ENCODE measurements at regions not wholly inside any gene's neighbourhood (a gene's known extent, or its start where the extent isn't known, plus 50 kb on each side); places are given as distances from the start of the nearest gene placed in this dataset.
"Not testable (repeated sequence)": the region's sequence is repeated elsewhere in the genome, so short reads cannot be mapped to it uniquely, and the experiment has no call there.

GRCh38 chr4:179692222-179692621 lies 2250.0 kb upstream of the AGA start:
- no peak for DNase-seq (ENCODE audit: low read depth)

- DNase-seq (ENCODE audit: low read depth), result no peak
Measured at GRCh38 chr4:179695175-179695574, 2252.9 kb upstream of the AGA start.

- DNase-seq (ENCODE audit: low read depth), result no peak
Measured at GRCh38 chr4:179698321-179698720, 2256.1 kb upstream of the AGA start.

- no peak for DNase-seq (ENCODE audit: low read depth)
Measured at GRCh38 chr4:179709961-179710624, 2267.9 kb upstream of the AGA start.

- DNase-seq (ENCODE audit: low read depth), result no peak
Measured at GRCh38 chr4:179719766-179720450, 2277.7 kb upstream of the AGA start.

GRCh38 chr4:179726491-179726890 lies 2284.3 kb upstream of the AGA start:
- not testable (repeated sequence) for DNase-seq (ENCODE audit: low read depth)

- DNase-seq (ENCODE audit: low read depth), result no peak
Measured at GRCh38 chr4:179728305-179728704, 2286.1 kb upstream of the AGA start.

- not testable (repeated sequence) for DNase-seq (ENCODE audit: low read depth)
Measured at GRCh38 chr4:179736820-179737219, 2294.6 kb upstream of the AGA start.

GRCh38 chr4:179738822-179739221 lies 2296.6 kb upstream of the AGA start:
- DNase-seq (ENCODE audit: low read depth), result no peak

GRCh38 chr4:179747218-179747910 lies 2305.1 kb upstream of the AGA start:
- DNase-seq (ENCODE audit: low read depth), result no peak

- DNase-seq (ENCODE audit: low read depth), result no peak
Measured at GRCh38 chr4:179748837-179749236, 2306.6 kb upstream of the AGA start.

- DNase-seq (ENCODE audit: low read depth), result no peak
Measured at GRCh38 chr4:179750374-179750773, 2308.1 kb upstream of the AGA start.

GRCh38 chr4:179751669-179752068 lies 2309.4 kb upstream of the AGA start:
- no peak for DNase-seq (ENCODE audit: low read depth)

GRCh38 chr4:179755322-179755721 lies 2313.1 kb upstream of the AGA start:
- no peak for DNase-seq (ENCODE audit: low read depth)

GRCh38 chr4:179757641-179758040 lies 2315.4 kb upstream of the AGA start:
- DNase-seq (ENCODE audit: low read depth), result no peak

- no peak for DNase-seq (ENCODE audit: low read depth)
Measured at GRCh38 chr4:179762840-179763239, 2320.6 kb upstream of the AGA start.

- no peak for DNase-seq (ENCODE audit: low read depth)
Measured at GRCh38 chr4:179766938-179767337, 2324.7 kb upstream of the AGA start.

GRCh38 chr4:179768996-179769395 lies 2326.8 kb upstream of the AGA start:
- no peak for DNase-seq (ENCODE audit: low read depth)

- DNase-seq (ENCODE audit: low read depth), result no peak
Measured at GRCh38 chr4:179797738-179798137, 2355.5 kb upstream of the AGA start.

- no peak for DNase-seq (ENCODE audit: low read depth)
Measured at GRCh38 chr4:179803857-179804256, 2361.6 kb upstream of the AGA start.

GRCh38 chr4:179804440-179804839 lies 2362.2 kb upstream of the AGA start:
- DNase-seq (ENCODE audit: low read depth), result no peak

- DNase-seq (ENCODE audit: low read depth), result no peak
Measured at GRCh38 chr4:179817317-179817716, 2375.1 kb upstream of the AGA start.

GRCh38 chr4:179823342-179823741 lies 2381.1 kb upstream of the AGA start:
- DNase-seq (ENCODE audit: low read depth), result no peak
